A549 (cell line): ENCODE measurements at regions not wholly inside any gene's neighbourhood (a gene's known extent, or its start where the extent isn't known, plus 50 kb on each side); places are given as distances from the start of the nearest gene placed in this dataset.

Experiments used
- ATAC-seq, 2 experiments: fragments of 200-7000 bp in 1 of 2; fragments of >200 bp in 1 of 2; cut with Nextera tagmentation in 1 of 2; cut with Tn5 transposase in 1 of 2; 3 replicates each; pipeline versions ENCODE4 v1.8.0 to v1.9.1; 2018 to 2020; ENCODE audit warnings: mild to moderate bottlenecking in 1 of 2, moderate library complexity in 1 of 2
- CTCF ChIA-PET: fragments of 300-600 bp; sonication (Branson Sonifier 250); formaldehyde crosslinking; extraction: SDS; loops from one replicate; lab custom pipeline; 2021; ENCODE audit warnings: antibody characterized with exemption, inconsistent platforms; lab: Yijun Ruan, JAX
- POLR2A ChIA-PET: fragments of 350-600 bp; formaldehyde crosslinking; extraction: SDS; loops from one replicate; lab custom pipeline; 2021; ENCODE audit warnings: antibody characterized with exemption, inconsistent platforms; lab: Yijun Ruan, JAX
- DNase-seq, 2 experiments: peaks; one replicate each; pipeline versions ENCODE4 v3.0.0 to v3.0.0-alpha.2; 2011 to 2016; ENCODE audit warnings: low read depth in 1 of 2, low spot score in 1 of 2
- FAIRE-seq: peaks from 2 replicates; lab custom pipeline; 2011; peaks lifted over from hg19 to GRCh38; lab: Jason Lieb, UNC
- H3K27ac ChIP-seq, 2 experiments: fragments of >200 bp; sonication (Bioruptor Twin); formaldehyde crosslinking; 3 replicates each; pipeline ENCODE4 v1.5.1; 2016 to 2017
- H3K4me1 ChIP-seq: fragments of >200 bp; sonication (Bioruptor Twin); formaldehyde crosslinking; 3 replicates; pipeline ENCODE4 v1.6.1; 2016
- H3K4me2 ChIP-seq: fragments of >200 bp; sonication (Bioruptor Twin); formaldehyde crosslinking; 3 replicates; pipeline ENCODE4 v1.6.1; 2016
- H3K4me3 ChIP-seq: fragments of >200 bp; sonication (Bioruptor Twin); formaldehyde crosslinking; 3 replicates; pipeline ENCODE4 v1.5.1; 2016
- H3K9me3 ChIP-seq: fragments of >200 bp; sonication (Bioruptor Twin); formaldehyde crosslinking; 3 replicates; pipeline ENCODE4 v1.6.1; 2016
- BCL3 ChIP-seq: fragments of >200 bp; sonication (Bioruptor Twin); formaldehyde crosslinking; IDR thresholded peaks from 3 replicates; pipeline ENCODE4 v1.6.1; 2016
- CEBPB ChIP-seq, 2 experiments: fragments of >200 bp in 1 of 2; sonication (Bioruptor Twin) in 1 of 2; formaldehyde crosslinking in 1 of 2; IDR thresholded peaks; 2 replicates each; pipeline ENCODE4 v1.6.1; 2012 to 2016
- CHD4 ChIP-seq: fragments of 200-600 bp; sonication (generic); IDR thresholded peaks from 2 replicates; pipeline ENCODE4 v1.6.1; 2016; ENCODE audit warnings: antibody characterized with exemption, mild to moderate bottlenecking, borderline replicate concordance
- E2F6 ChIP-seq: IDR thresholded peaks from 2 replicates; pipeline ENCODE4 v1.6.1; 2012; ENCODE audit warnings: low read depth, borderline replicate concordance
- EHF ChIP-seq: fragments of 250-450 bp; sonication (Bioruptor Pico); IDR thresholded peaks from 2 replicates; pipeline ENCODE4 v1.5.0; 2020; ENCODE audit warnings: mild to moderate bottlenecking
- EHMT2 ChIP-seq: fragments of 200-600 bp; sonication (generic); IDR thresholded peaks from 2 replicates; pipeline ENCODE4 v1.6.1; 2016; ENCODE audit warnings: antibody characterized with exemption, low read depth, mild to moderate bottlenecking, moderate library complexity
- ELK1 ChIP-seq: fragments of 150-350 bp; IDR thresholded peaks from 2 replicates; pipeline ENCODE4 v1.6.1; 2014; ENCODE audit warnings: low read depth, mild to moderate bottlenecking, low read length
- EP300 ChIP-seq, 2 experiments: fragments of >200 bp; sonication (Bioruptor Twin); formaldehyde crosslinking; IDR thresholded peaks; 2 replicates in 1 of 2; 3 replicates in 1 of 2; pipeline ENCODE4 v1.6.1; 2016 to 2017
- GATA3 ChIP-seq: IDR thresholded peaks from 2 replicates; pipeline ENCODE4 v1.6.1; 2012; ENCODE audit warnings: borderline replicate concordance
- HDAC2 ChIP-seq: fragments of 200-600 bp; sonication (generic); IDR thresholded peaks from 2 replicates; pipeline ENCODE4 v1.6.1; 2016
- HEYL ChIP-seq: fragments of 250-450 bp; sonication (Bioruptor Pico); IDR thresholded peaks from 2 replicates; pipeline ENCODE4 v1.8.0; 2021; ENCODE audit warnings: mild to moderate bottlenecking, moderate library complexity
- HOXA7 ChIP-seq: fragments of 250-450 bp; sonication (Bioruptor Pico); IDR thresholded peaks from 2 replicates; pipeline ENCODE4 v1.5.0; 2020; ENCODE audit warnings: mild to moderate bottlenecking, moderate library complexity
- HOXB5 ChIP-seq: fragments of 250-450 bp; sonication (Bioruptor Pico); IDR thresholded peaks from 2 replicates; pipeline ENCODE4 v1.5.0; 2020; ENCODE audit warnings: mild to moderate bottlenecking, moderate library complexity
- JUN ChIP-seq, 2 experiments: fragments of >200 bp; sonication (Bioruptor Twin); formaldehyde crosslinking; IDR thresholded peaks; 2 replicates in 1 of 2; 3 replicates in 1 of 2; pipeline ENCODE4 v1.6.1; 2016 to 2017
- KDM1A ChIP-seq: fragments of 200-600 bp; sonication (generic); IDR thresholded peaks from 2 replicates; pipeline ENCODE4 v1.6.1; 2016; ENCODE audit warnings: low read depth, mild to moderate bottlenecking
- MAFK ChIP-seq: fragments of 450-650 bp; IDR thresholded peaks from 2 replicates; pipeline ENCODE4 v1.6.1; 2014; ENCODE audit not compliant: partially characterized antibody
- MAZ ChIP-seq: fragments of 150-350 bp; IDR thresholded peaks from 2 replicates; pipeline ENCODE4 v1.6.1; 2014; ENCODE audit warnings: antibody characterized with exemption, low read depth, low read length, borderline replicate concordance
- NPAS2 ChIP-seq: fragments of 250-450 bp; sonication (Bioruptor Pico); IDR thresholded peaks from 2 replicates; pipeline ENCODE4 v1.8.0; 2022; ENCODE audit warnings: mild to moderate bottlenecking, moderate library complexity, borderline replicate concordance
- PHF8 ChIP-seq: fragments of 200-600 bp; sonication (generic); IDR thresholded peaks from 2 replicates; pipeline ENCODE4 v1.6.1; 2016; ENCODE audit warnings: low read depth, mild to moderate bottlenecking, antibody characterized with exemption, moderate library complexity, borderline replicate concordance
- POLR2A ChIP-seq: IDR thresholded peaks from 2 replicates; pipeline ENCODE4 v1.6.1; 2012; ENCODE audit warnings: mild to moderate bottlenecking, low read length
- RCOR1 ChIP-seq: fragments of 150-350 bp; IDR thresholded peaks from 2 replicates; pipeline ENCODE4 v1.6.1; 2014; ENCODE audit warnings: antibody characterized with exemption, low read length, low read depth
- REST ChIP-seq: fragments of 200-600 bp; sonication (generic); IDR thresholded peaks from 2 replicates; pipeline ENCODE4 v1.6.1; 2016; ENCODE audit warnings: antibody characterized with exemption, mild to moderate bottlenecking, moderate library complexity
- SREBF2 ChIP-seq: fragments of 450-650 bp; IDR thresholded peaks from 2 replicates; pipeline ENCODE4 v1.6.1; 2014; ENCODE audit warnings: mild to moderate bottlenecking, moderate library complexity
- USF2 ChIP-seq: fragments of 450-650 bp; IDR thresholded peaks from 2 replicates; pipeline ENCODE4 v1.6.1; 2014; ENCODE audit warnings: antibody characterized with exemption
- ZNF302 ChIP-seq: fragments of 250-450 bp; sonication (Bioruptor Pico); IDR thresholded peaks from 2 replicates; pipeline ENCODE4 v1.9.0; 2021; ENCODE audit warnings: inconsistent platforms, mild to moderate bottlenecking, moderate library complexity
- WGBS: methylation state at CpG from one replicate; pipeline ENCODE4 v1.1.6; 2017; ENCODE audit errors: missing lambda C conversion rate; 5-methylcytosine and 5-hydroxymethylcytosine counted together

GRCh38 chr4:180789929-180790328 is 1453.3 kb upstream of the TENM3 start:
- no peak for ATAC-seq
- POLR2A ChIA-PET, result no interaction called here
- no peaks in the 10 kb centered on the region for H3K4me1 ChIP-seq
- FAIRE-seq, result no peak
- no peak for TF ChIP-seq HEYL (CRISPR knock-in tag)
- no peak for TF ChIP-seq SREBF2
- TF ChIP-seq HOXA7 (CRISPR knock-in tag), result no peak
- TF ChIP-seq HDAC2, result no peak
- TF ChIP-seq KDM1A, result no peak
- no peak for TF ChIP-seq GATA3
- H3K4me3 ChIP-seq, result no peak overlapping the region
- no peak overlapping the region for H3K4me2 ChIP-seq
- no peaks in the 10 kb centered on the region for H3K9me3 ChIP-seq
- no peak for DNase-seq
- CTCF ChIA-PET, result no interaction called here
- no peak overlapping the region for H3K27ac ChIP-seq
- WGBS, result 24% methylated on average over 6 of the region's 6 CpGs

- Histone ChIP-seq H3K4me3 (no peak overlapping the region), H3K27ac (no peak overlapping the region), H3K4me2 (no peak overlapping the region), H3K9me3 (no peaks in the 10 kb centered on the region), H3K4me1 (no peaks in the 10 kb centered on the region)
- DNase-seq (no peak), FAIRE-seq (no peak), ATAC-seq (no peak)
- no peak for TF ChIP-seq EP300 (IDR thresholded peaks at IDR 0.05)
- TF ChIP-seq HOXB5 (CRISPR knock-in tag), result no peak
- no peak for TF ChIP-seq HDAC2
- no peak for TF ChIP-seq MAZ
- no peak for TF ChIP-seq CHD4
- TF ChIP-seq EHF (CRISPR knock-in tag), result no peak
- TF ChIP-seq NPAS2 (CRISPR knock-in tag), result no peak
- no peak for TF ChIP-seq BCL3
- POLR2A ChIA-PET, result no interaction called here
- CTCF ChIA-PET, result no interaction called here
- 10% methylated on average over 3 of the region's 3 CpGs for WGBS
Observed at GRCh38 chr4:180790471-180790870, 1452.7 kb upstream of the TENM3 start.

- POLR2A ChIA-PET, result no interaction called here
- no peak for TF ChIP-seq CEBPB (IDR thresholded peaks at IDR 0.05)
- no peak for TF ChIP-seq E2F6
- TF ChIP-seq BCL3, result no peak
- TF ChIP-seq PHF8, result no peak
- no peak for TF ChIP-seq ZNF302 (CRISPR knock-in tag)
- TF ChIP-seq, all 56 proteins: peak for 0
- Histone ChIP-seq H3K4me1 (no peaks in the 10 kb centered on the region), H3K9me3 (no peaks in the 10 kb centered on the region), H3K27ac (no peak overlapping the region), H3K4me2 (no peak overlapping the region), H3K4me3 (no peak overlapping the region)
- DNase-seq (no peak), FAIRE-seq (no peak), ATAC-seq (no peak)
- CTCF ChIA-PET, result interaction anchor here (1.2 kb wide), 1 partner anchor 17 kb away, joined by 3 read pairs; no protein-coding TSS in a partner anchor
Observed at GRCh38 chr4:180792541-180792940, 1450.7 kb upstream of the TENM3 start.

- DNase-seq (no peak), FAIRE-seq (no peak), ATAC-seq (no peak)
- Histone ChIP-seq H3K4me1 (no peaks in the 10 kb centered on the region), H3K4me3 (no peak overlapping the region), H3K9me3 (no peaks in the 10 kb centered on the region), H3K27ac (no peak overlapping the region), H3K4me2 (no peak overlapping the region)
- ChIA-PET CTCF (no interaction called here), POLR2A (no interaction called here)
- WGBS, result 27% methylated on average over 2 of the region's 2 CpGs
- TF ChIP-seq POLR2A, result no peak
- TF ChIP-seq ELK1, result no peak
- no peak for TF ChIP-seq JUN (IDR thresholded peaks at IDR 0.05)
- no peak for TF ChIP-seq USF2
- no peak for TF ChIP-seq KDM1A
- no peak for TF ChIP-seq MAFK
- no peak for TF ChIP-seq REST
- TF ChIP-seq PHF8, result no peak
- no peak for TF ChIP-seq RCOR1
- no peak for TF ChIP-seq EHMT2
Observed at GRCh38 chr4:180794333-180794732, 1448.9 kb upstream of the TENM3 start.
